Suprapubic skin (tissue), 4 donors: ENCODE measurements at regions not wholly inside any gene's neighbourhood (a gene's known extent, or its start where the extent isn't known, plus 50 kb on each side); places are given as distances from the start of the nearest gene placed in this dataset.

Source experiments
- EP300 ChIP-seq: sonication (generic); formaldehyde crosslinking; IDR thresholded peaks from one replicate; pipeline ENCODE4 v1.6.1; 2017; ENCODE audit warnings: antibody characterized with exemption
- POLR2A ChIP-seq, 2 donors: fragments of 450-650 bp; IDR thresholded peaks; one replicate each; pipeline ENCODE4 v1.6.1; 2017; ENCODE audit warnings: antibody characterized with exemption in 2 of 2, mild to moderate bottlenecking in 2 of 2, moderate library complexity in 2 of 2
- POLR2AphosphoS5 ChIP-seq, 3 donors: sonication (generic); formaldehyde crosslinking; IDR thresholded peaks; one replicate each; pipeline ENCODE4 v1.6.1; 2017; ENCODE audit warnings: antibody characterized with exemption in 3 of 3
- TF ChIP-seq, protein P1 (sequence below), 2 donors: fragments of 200-600 bp in 1 of 2; fragments of 450-650 bp in 1 of 2; sonication (generic) in 1 of 2; IDR thresholded peaks; one replicate each; pipeline ENCODE4 v1.5.1; 2016 to 2019; ENCODE audit warnings: antibody characterized with exemption in 2 of 2, mild to moderate bottlenecking in 1 of 2, moderate library complexity in 1 of 2

GRCh38 chr18:55086906-55087305 is 127.6 kb upstream of the CCDC68 start:
- TF ChIP-seq POLR2AphosphoS5 (IDR thresholded peaks at IDR 0.05) (no peak), POLR2A (IDR thresholded peaks at IDR 0.05) (no peak), EP300 (no peak)
- TF ChIP-seq, protein P1, sequence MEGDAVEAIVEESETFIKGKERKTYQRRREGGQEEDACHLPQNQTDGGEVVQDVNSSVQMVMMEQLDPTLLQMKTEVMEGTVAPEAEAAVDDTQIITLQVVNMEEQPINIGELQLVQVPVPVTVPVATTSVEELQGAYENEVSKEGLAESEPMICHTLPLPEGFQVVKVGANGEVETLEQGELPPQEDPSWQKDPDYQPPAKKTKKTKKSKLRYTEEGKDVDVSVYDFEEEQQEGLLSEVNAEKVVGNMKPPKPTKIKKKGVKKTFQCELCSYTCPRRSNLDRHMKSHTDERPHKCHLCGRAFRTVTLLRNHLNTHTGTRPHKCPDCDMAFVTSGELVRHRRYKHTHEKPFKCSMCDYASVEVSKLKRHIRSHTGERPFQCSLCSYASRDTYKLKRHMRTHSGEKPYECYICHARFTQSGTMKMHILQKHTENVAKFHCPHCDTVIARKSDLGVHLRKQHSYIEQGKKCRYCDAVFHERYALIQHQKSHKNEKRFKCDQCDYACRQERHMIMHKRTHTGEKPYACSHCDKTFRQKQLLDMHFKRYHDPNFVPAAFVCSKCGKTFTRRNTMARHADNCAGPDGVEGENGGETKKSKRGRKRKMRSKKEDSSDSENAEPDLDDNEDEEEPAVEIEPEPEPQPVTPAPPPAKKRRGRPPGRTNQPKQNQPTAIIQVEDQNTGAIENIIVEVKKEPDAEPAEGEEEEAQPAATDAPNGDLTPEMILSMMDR (IDR thresholded peaks at IDR 0.05), result no peak
